GM23338 (cell line): ENCODE measurements at regions not wholly inside any gene's neighbourhood (a gene's known extent, or its start where the extent isn't known, plus 50 kb on each side); places are given as distances from the start of the nearest gene placed in this dataset.

Experiments used
- ATAC-seq: fragments of 200-7000 bp; cut with Tn5 transposase; 3 replicates; pipeline ENCODE4 v1.9.1; 2020
- DNase-seq: peaks from one replicate; pipeline ENCODE4 v3.0.0-alpha.2; 2015; ENCODE audit warnings: low spot score
- H2AFZ ChIP-seq: fragments of 200-600 bp; sonication (generic); 2 replicates; pipeline ENCODE4 v1.8.0; 2016; ENCODE audit warnings: antibody characterized with exemption, mild to moderate bottlenecking, moderate library complexity
- H3F3A ChIP-seq: fragments of 200-600 bp; sonication (generic); replicated peaks from 2 replicates; pipeline ENCODE4 v1.8.0; 2017; ENCODE audit warnings: antibody characterized with exemption, mixed run types, low read depth
- H3K27ac ChIP-seq: fragments of 200-600 bp; sonication (generic); 2 replicates; pipeline ENCODE4 v1.6.1; 2016; ENCODE audit warnings: low read depth
- H3K27me3 ChIP-seq: fragments of 200-600 bp; sonication (generic); 2 replicates; pipeline ENCODE4 v1.8.0; 2016; ENCODE audit warnings: mild to moderate bottlenecking, mixed run types, moderate library complexity; ENCODE audit not compliant: insufficient read depth
- H3K36me3 ChIP-seq: fragments of 200-600 bp; sonication (generic); 2 replicates; pipeline ENCODE4 v1.8.0; 2016; ENCODE audit warnings: mild to moderate bottlenecking; ENCODE audit not compliant: insufficient read depth
- H3K4me1 ChIP-seq: fragments of 200-600 bp; sonication (generic); 2 replicates; pipeline ENCODE4 v1.8.0; 2016; ENCODE audit warnings: mild to moderate bottlenecking, moderate library complexity; ENCODE audit not compliant: insufficient read depth
- H3K4me2 ChIP-seq: fragments of 200-600 bp; sonication (generic); 2 replicates; pipeline ENCODE4 v1.7.1; 2017; ENCODE audit warnings: mixed run types
- H3K4me3 ChIP-seq: fragments of 200-600 bp; sonication (generic); 2 replicates; pipeline ENCODE4 v1.6.1; 2016; ENCODE audit warnings: mixed run types
- H3K79me2 ChIP-seq: fragments of 200-600 bp; sonication (generic); replicated peaks from 2 replicates; pipeline ENCODE4 v1.8.0; 2017; ENCODE audit warnings: mild to moderate bottlenecking; ENCODE audit not compliant: insufficient read depth
- H3K9me2 ChIP-seq: fragments of 200-600 bp; sonication (generic); 2 replicates; pipeline ENCODE4 v1.8.0; 2017; ENCODE audit not compliant: insufficient read depth
- H4K20me1 ChIP-seq: fragments of 200-600 bp; sonication (generic); replicated peaks from 2 replicates; pipeline ENCODE4 v1.8.0; 2017; ENCODE audit warnings: mild to moderate bottlenecking; ENCODE audit not compliant: insufficient read depth
- H3K27ac Mint-ChIP-seq: 2 replicates; pipeline ENCODE4 v1.8.0; 2020; ENCODE audit warnings: inconsistent platforms, mild to moderate bottlenecking, moderate library complexity, mixed read lengths
- H3K27me3 Mint-ChIP-seq: 3 replicates; pipeline ENCODE4 v1.8.0; 2022; ENCODE audit warnings: low read depth, mild to moderate bottlenecking, moderate library complexity, mixed read lengths, inconsistent platforms; ENCODE audit not compliant: insufficient read depth, poor library complexity
- H3K36me3 Mint-ChIP-seq: 3 replicates; pipeline ENCODE4 v1.8.0; 2021; ENCODE audit warnings: low read depth, mild to moderate bottlenecking, inconsistent platforms, moderate library complexity, mixed read lengths
- H3K4me1 Mint-ChIP-seq: 3 replicates; pipeline ENCODE4 v1.8.0; 2020; ENCODE audit warnings: mild to moderate bottlenecking, inconsistent platforms, mixed read lengths
- H3K4me3 Mint-ChIP-seq: 3 replicates; pipeline ENCODE4 v1.8.0; 2021; ENCODE audit warnings: moderate library complexity, mild to moderate bottlenecking, inconsistent platforms, mixed read lengths
- H3K9me3 Mint-ChIP-seq: 3 replicates; pipeline ENCODE4 v1.8.0; 2020; ENCODE audit warnings: moderate library complexity, mild to moderate bottlenecking, inconsistent platforms, mixed read lengths
- CREB1 ChIP-seq: fragments of 250-450 bp; sonication (Bioruptor Pico); IDR thresholded peaks from 2 replicates; pipeline ENCODE4 v1.5.0; 2020; ENCODE audit warnings: low read depth, mild to moderate bottlenecking, moderate library complexity
- ETS1 ChIP-seq: IDR thresholded peaks from 2 replicates; pipeline ENCODE4 v1.6.1; 2016; ENCODE audit warnings: antibody characterized with exemption
- EZH2 ChIP-seq: fragments of 200-600 bp; sonication (generic); IDR thresholded peaks from one replicate; pipeline ENCODE4 v1.8.0; 2017; ENCODE audit warnings: antibody characterized with exemption, mild to moderate bottlenecking, low read depth; ENCODE audit not compliant: unreplicated experiment
- EZH2phosphoT487 ChIP-seq: fragments of 200-600 bp; sonication (generic); IDR thresholded peaks from one replicate; pipeline ENCODE4 v1.8.1; 2018; ENCODE audit warnings: antibody characterized with exemption; ENCODE audit not compliant: unreplicated experiment
- JUNB ChIP-seq: IDR thresholded peaks from one replicate; pipeline ENCODE4 v1.6.1; 2016; ENCODE audit warnings: antibody characterized with exemption; ENCODE audit not compliant: unreplicated experiment
- NANOG ChIP-seq: IDR thresholded peaks from 2 replicates; pipeline ENCODE4 v1.6.1; 2016; ENCODE audit warnings: antibody characterized with exemption, borderline replicate concordance
- POLR2AphosphoS5 ChIP-seq: IDR thresholded peaks from 2 replicates; pipeline ENCODE4 v1.6.1; 2016; ENCODE audit warnings: antibody characterized with exemption, low read depth
- STAT1 ChIP-seq: IDR thresholded peaks from one replicate; pipeline ENCODE4 v1.6.1; 2016; ENCODE audit warnings: antibody characterized with exemption; ENCODE audit not compliant: unreplicated experiment
- ZNF114 ChIP-seq: fragments of 250-450 bp; sonication (Bioruptor Pico); IDR thresholded peaks from 2 replicates; pipeline ENCODE4 v1.5.0; 2020; ENCODE audit warnings: mild to moderate bottlenecking, moderate library complexity
- ZNF331 ChIP-seq: fragments of 250-450 bp; sonication (Bioruptor Pico); IDR thresholded peaks from 2 replicates; pipeline ENCODE4 v1.5.0; 2020; ENCODE audit warnings: low read depth, mild to moderate bottlenecking, moderate library complexity
- ZNF462 ChIP-seq: fragments of 250-450 bp; sonication (Bioruptor Pico); IDR thresholded peaks from 2 replicates; pipeline ENCODE4 v1.5.0; 2020; ENCODE audit warnings: mild to moderate bottlenecking, moderate library complexity
- TF ChIP-seq, protein P1 (sequence below), 2 experiments: fragments of 200-600 bp in 1 of 2; sonication (generic) in 1 of 2; conservative IDR thresholded peaks; 2 replicates each; pipeline versions ENCODE4 v1.5.1 to v1.6.1; 2016 to 2017; ENCODE audit warnings: antibody characterized with exemption in 2 of 2, low read depth in 2 of 2, mild to moderate bottlenecking in 2 of 2, moderate library complexity in 1 of 2
- TF ChIP-seq, protein P2 (sequence below): IDR thresholded peaks from one replicate; pipeline ENCODE4 v1.6.1; 2018; ENCODE audit warnings: antibody characterized with exemption; ENCODE audit not compliant: unreplicated experiment

GRCh38 chr12:41983394-41983793 is 161.3 kb downstream of the GXYLT1 start:
- peak; percentile 56 for ATAC-seq
- H3K4me2 ChIP-seq: no peak overlapping the region
- no peaks in the 10 kb centered on the region for H3K79me2 ChIP-seq
- H3K9me2 ChIP-seq: no peaks in the 10 kb centered on the region
- no peak overlapping the region for H3K4me3 ChIP-seq
- no peaks in the 10 kb centered on the region for H4K20me1 ChIP-seq
- peaks cover 4% of the 10 kb centered on the region; the same call in 1 of the 2 replicates for H3K36me3 ChIP-seq
- no peaks in the 10 kb centered on the region for H3K4me1 ChIP-seq
- peaks cover 29% of the 10 kb centered on the region for H3K9me3 Mint-ChIP-seq
- no peak overlapping the region for H3K4me3 Mint-ChIP-seq
- H3K27ac Mint-ChIP-seq: no peak overlapping the region
- peaks cover 14% of the 10 kb centered on the region for H3K4me1 Mint-ChIP-seq
- H3K36me3 Mint-ChIP-seq: peaks cover 11% of the 10 kb centered on the region
- H2AFZ ChIP-seq: no peak overlapping the region
- no peaks in the 10 kb centered on the region for H3K27me3 Mint-ChIP-seq
- no peak overlapping the region for H3K27ac ChIP-seq
- TF ChIP-seq NANOG (no peak), ZNF462 (CRISPR knock-in tag) (no peak), ZNF331 (no peak), ETS1 (no peak), EZH2 (no peak), CREB1 (CRISPR knock-in tag) (no peak), JUNB (no peak), ZNF114 (no peak), STAT1 (no peak), POLR2AphosphoS5 (no peak), EZH2phosphoT487 (no peak)
- TF ChIP-seq, protein P1, sequence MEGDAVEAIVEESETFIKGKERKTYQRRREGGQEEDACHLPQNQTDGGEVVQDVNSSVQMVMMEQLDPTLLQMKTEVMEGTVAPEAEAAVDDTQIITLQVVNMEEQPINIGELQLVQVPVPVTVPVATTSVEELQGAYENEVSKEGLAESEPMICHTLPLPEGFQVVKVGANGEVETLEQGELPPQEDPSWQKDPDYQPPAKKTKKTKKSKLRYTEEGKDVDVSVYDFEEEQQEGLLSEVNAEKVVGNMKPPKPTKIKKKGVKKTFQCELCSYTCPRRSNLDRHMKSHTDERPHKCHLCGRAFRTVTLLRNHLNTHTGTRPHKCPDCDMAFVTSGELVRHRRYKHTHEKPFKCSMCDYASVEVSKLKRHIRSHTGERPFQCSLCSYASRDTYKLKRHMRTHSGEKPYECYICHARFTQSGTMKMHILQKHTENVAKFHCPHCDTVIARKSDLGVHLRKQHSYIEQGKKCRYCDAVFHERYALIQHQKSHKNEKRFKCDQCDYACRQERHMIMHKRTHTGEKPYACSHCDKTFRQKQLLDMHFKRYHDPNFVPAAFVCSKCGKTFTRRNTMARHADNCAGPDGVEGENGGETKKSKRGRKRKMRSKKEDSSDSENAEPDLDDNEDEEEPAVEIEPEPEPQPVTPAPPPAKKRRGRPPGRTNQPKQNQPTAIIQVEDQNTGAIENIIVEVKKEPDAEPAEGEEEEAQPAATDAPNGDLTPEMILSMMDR (conservative IDR thresholded peaks at IDR 0.05; ENCODE audit: low read depth in 2 of 2): no peak
- TF ChIP-seq, protein P2, sequence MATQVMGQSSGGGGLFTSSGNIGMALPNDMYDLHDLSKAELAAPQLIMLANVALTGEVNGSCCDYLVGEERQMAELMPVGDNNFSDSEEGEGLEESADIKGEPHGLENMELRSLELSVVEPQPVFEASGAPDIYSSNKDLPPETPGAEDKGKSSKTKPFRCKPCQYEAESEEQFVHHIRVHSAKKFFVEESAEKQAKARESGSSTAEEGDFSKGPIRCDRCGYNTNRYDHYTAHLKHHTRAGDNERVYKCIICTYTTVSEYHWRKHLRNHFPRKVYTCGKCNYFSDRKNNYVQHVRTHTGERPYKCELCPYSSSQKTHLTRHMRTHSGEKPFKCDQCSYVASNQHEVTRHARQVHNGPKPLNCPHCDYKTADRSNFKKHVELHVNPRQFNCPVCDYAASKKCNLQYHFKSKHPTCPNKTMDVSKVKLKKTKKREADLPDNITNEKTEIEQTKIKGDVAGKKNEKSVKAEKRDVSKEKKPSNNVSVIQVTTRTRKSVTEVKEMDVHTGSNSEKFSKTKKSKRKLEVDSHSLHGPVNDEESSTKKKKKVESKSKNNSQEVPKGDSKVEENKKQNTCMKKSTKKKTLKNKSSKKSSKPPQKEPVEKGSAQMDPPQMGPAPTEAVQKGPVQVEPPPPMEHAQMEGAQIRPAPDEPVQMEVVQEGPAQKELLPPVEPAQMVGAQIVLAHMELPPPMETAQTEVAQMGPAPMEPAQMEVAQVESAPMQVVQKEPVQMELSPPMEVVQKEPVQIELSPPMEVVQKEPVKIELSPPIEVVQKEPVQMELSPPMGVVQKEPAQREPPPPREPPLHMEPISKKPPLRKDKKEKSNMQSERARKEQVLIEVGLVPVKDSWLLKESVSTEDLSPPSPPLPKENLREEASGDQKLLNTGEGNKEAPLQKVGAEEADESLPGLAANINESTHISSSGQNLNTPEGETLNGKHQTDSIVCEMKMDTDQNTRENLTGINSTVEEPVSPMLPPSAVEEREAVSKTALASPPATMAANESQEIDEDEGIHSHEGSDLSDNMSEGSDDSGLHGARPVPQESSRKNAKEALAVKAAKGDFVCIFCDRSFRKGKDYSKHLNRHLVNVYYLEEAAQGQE: no peak
- H3K27me3 ChIP-seq: no peaks in the 10 kb centered on the region
- no peaks in the 10 kb centered on the region for H3F3A ChIP-seq
- DNase-seq: no peak
